Inflammatory macrophage treated with lipopolysaccharide for 1 hour (primary cell): ENCODE measurements at regions not wholly inside any gene's neighbourhood (a gene's known extent, or its start where the extent isn't known, plus 50 kb on each side); places are given as distances from the start of the nearest gene placed in this dataset.

ENCODE experiments used
- DNase-seq, 2 donors: peaks; one replicate each; pipeline ENCODE4 v3.0.0-alpha.2; 2020 to 2022

DNA sequence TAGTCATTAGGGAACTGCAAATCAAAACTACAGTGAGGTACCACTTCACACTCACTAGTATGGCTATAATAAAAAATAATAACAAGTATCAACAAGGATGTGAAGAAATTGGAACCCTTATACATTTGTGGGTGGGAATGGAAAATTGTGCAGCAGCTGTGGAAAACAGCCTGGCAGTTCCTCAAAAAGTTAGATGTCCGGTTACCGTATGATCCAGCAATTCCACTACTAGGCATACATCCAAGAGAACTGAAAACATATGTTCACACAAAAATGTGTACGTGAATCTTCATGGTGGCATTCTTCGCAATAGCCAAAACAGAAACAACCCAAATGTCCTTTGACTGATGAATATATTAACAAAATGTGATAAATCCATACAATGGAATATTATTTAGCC lies 187.9 kb upstream of the LYSMD4 start:
- no peak for DNase-seq

DNA sequence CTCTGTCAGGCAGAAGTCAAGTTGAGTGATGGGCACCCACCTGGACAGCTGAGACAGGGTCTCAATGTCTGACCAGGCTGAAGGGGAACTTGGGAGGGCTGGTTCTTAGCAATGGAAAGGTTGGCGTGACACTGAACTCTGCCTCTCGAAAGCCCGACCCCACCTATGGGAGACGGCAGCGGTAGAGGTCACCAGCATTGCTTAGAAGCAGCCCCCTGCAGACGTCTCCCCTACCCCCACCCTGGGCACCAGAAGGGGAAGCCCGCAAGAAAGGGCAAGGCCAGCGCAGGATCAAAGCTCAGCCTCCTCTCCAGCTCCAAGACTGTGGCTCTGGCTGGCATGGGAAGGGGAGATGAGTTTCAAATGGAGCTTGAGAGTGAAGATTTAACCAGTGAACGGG lies 184.8 kb upstream of the LYSMD4 start:
- no peak for DNase-seq

DNA sequence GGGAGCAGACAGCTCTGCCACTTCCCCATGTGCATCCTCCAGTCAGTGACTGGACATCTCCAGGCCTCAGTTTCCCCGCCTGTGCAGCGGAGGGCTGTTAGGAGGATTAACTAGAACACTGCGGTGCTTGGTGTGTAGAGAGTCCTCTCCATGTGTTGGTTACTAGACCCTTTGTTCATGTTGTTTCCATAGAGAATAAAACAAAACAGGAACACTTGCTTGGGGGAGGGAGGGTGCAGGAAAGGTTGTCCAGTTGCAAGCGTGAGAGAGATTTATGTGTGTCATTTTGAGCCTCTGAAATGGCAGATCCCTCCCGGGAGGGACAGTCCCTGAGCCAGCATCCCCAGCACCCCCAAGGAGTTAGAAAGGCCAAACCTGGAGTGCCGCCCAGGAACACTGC lies 184.0 kb upstream of the LYSMD4 start:
- DNase-seq, result no peak

DNA sequence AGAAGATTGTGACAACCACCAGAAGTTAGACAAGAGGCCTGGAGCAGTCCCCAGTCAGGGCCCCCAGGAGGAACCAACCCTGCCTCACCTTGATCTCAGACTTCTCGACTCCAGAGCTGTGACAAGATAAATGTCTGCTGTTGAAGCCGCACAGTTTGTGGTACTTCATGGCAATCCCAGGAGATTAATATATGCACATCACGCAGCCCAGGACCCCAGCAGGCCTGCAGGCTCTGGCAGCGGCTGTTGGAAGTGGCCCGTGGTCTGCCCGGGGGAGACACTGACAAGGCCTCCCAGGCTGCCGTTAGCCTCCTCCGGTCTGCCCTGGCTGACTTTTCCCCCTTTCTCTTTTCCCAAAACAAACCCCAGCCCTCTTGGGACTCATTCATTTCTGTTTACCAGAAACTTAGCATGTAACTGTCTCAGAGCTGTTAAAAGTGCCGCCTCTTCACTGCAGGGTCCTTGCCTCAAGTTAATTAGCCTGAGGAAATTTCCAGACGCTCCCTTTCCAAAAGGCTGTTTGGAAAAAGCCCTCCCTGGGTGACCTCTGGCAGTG lies 183.5 kb upstream of the LYSMD4 start:
- DNase-seq, result no peak

DNA sequence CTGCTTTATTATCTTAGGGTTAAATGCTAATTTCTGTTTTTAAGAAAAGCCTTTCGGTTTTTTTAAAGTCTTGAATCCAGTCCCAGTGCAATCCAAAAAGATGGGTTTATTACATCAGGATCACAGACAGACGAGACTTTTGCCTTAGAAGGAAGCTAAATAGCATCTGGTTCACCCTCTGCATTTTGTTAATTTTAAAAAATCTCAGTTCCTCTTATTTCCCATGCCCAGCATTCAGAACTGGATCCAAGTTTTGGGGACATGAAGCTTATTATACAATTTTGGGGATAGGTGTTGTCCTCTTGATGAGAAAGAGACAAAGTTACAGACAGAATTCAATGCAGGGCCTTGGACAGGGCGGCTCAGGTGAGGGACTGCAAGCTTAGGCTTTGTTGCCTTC lies 181.5 kb upstream of the LYSMD4 start:
- peak in 1 of 2 donors; percentile 27 for DNase-seq

DNA sequence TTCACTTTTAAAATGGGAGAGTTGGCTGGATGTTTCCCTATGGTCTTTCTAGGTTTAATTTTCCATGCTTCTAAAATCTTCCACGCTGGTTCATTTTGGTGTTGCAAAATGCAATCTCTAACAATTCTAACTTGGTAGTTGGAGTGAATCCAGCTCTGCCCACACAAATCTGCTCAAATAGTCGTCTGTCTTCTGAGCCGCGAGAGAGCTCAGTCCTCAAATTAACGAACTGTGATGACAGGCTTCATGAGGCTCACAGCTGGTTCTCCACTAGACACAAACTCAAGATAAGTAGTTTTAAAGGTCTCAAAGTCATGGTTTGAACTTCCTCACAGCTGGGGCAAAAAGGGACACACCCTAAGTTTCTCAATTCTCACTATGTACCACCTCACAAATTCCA lies 178.6 kb upstream of the LYSMD4 start:
- DNase-seq, result peak; percentile 27 to 48

DNA sequence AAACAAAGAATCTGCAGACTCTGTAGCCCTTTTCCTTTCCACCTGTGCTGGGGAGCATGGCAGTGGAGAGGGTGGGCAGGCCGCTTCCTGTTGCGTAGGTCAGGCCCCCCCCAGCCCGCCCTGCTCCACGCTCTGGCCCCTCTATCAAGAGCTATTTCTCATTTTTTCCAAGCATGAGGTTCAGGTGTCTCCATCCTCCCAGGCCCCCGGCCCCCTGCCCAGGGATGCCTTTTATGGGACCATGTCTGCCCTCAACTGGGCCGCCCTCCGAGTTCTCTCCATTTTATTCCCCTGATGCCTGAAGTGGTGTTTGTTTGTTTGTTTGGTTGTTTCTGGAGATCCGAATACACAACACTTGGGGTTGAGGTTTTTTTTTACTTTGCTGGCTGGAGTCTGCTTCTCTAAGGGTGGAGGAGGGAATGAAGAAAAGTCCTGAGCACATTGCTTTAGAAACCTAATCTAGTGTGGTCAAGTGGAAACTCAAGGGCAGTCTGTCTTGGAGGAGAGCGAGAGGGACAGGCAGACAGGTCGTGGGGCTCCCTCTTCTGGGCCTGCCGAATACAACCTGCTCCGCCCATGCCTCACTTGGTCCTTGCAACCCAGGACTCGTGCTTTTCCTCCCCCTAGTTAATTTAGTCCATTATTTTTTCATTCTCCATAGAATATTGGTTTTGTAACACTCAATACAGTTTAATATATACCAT lies 176.5 kb upstream of the LYSMD4 start:
- DNase-seq, result no peak

DNA sequence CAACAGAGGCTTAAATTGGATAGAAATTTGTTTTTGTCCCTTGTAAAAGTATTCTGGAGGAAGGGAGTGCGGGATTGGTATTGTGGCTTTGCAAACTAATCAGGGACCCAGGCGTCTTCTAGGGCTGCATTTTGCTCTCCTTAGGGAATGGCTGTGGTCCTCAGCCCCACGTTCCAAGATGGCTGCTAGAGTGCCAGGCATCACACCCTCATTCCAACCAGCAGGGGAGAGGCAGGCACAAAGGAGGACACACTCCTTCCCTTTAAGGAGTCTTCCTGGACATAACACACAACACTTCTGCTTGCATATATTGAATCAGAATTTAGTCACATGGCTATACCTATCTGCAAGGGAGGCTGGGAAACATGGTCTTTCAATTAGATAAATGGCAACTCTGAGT lies 174.5 kb upstream of the LYSMD4 start:
- DNase-seq, result no peak

DNA sequence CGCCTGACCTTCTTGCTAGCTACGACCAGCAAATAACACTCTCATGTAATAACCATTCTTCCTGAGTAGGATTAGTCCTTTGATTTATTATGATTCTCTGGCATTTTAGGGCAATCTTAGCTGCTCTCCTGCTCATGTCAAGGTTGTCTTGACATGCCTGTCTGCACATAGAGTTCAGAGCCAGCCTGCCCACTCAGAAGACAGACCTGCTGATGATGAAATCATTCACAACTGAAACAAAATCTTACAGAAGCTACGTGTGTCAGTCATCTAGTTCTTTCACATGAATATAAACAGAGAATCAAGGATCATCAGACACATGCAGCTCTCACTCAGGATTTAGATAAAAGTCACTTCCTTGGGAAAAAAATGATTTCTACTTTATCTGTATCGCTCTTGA lies 173.6 kb upstream of the LYSMD4 start:
- no peak for DNase-seq

DNA sequence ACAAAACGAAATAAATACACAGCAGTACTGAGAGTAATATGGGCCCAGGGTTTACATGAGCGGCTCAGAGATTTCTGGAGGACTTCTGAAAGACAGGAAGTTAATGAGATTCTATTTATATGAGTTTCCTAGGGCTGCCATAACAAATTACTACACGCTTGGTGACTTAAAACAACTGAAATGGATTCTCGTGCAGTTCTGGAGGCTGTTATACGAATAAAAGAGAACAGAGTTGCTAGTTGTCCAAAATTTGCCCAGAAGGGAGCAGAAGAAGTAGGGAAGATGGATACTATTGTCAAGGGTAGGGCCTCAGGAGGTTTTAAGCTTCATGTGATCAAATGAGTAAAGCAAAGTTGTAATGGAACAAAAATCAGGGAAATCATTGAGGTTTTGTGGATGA lies 173.1 kb upstream of the LYSMD4 start:
- no peak for DNase-seq

DNA sequence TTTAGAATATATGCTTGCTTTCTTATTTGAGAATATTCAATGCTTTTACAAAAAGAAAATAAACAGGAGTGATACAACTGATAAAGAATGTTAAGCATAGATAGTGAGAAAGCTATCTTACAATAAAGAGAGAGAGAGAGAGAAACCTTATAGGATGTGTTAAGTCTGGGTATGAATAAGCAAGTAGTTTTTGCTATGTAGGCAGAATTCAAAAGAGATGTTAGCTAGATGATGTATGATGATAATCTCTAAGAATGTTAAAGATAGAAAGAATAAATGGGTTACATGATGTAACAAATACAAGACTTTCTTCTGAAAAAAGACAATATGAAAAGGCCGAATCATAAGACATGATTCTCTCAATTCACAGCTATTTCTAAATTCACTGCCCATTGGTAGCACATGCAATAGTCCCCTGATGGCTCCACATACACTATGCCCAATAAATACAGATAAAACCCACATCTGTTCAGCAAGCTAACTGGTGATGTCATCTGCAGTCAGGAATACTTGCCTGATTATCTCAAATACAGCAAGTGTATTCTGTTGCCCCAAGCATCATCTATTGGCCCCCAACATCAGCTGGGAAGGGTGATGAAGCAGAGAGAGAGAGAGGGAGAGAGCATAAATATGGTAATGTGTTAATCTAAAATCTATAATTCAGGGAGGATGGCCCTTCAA lies 169.2 kb upstream of the LYSMD4 start:
- DNase-seq, result no peak

DNA sequence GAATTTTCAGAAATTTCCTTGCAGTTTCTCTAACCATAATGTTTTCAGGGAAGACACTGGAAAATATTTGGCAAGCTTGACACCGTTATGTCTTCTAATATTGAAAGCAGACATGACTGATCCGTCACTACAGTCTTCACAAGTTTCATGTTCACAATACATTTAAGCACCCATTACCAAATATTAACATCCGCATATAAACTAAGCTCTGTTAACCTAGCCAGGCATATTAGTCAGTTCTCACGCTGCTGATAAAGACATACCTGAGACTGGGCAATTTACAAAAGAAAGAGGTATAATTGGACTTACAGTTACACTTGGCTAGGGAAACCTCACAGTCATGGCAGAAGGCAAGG lies 162.7 kb upstream of the LYSMD4 start:
- no peak for DNase-seq

DNA sequence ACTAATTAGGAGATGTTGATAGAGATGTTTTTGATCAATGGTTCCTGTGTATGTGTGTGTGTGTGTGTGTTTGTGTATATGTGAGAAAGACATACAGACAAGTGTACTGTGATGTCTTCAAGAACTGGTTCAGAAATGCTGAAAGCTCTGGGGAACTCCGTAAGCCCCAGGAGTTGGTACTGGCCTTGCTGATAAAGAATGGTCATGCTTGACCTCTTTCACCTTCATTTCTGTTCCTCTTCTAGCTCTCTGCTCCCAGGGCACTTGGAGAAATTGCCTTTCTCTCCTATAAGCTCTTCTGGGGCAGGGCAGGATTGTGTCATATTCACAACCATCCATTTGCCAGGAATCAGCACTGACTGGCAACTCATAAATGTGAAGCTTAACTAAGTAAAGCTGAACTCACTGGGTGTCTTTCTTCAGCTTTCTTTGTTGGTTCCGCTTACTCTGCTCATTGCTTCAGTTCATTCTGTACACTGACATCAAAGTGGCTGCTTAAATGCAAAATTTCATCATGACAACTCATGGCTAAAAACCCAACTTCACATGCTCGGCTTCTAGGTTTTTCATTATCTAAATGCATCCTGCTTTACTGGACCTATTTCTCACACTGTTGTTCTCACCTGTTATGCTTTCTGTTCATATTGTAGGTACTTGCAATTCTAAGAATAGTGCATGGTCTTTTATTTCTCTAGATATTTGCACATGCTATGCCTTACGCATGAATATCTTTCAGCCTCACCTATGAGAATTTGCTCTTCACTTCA lies 162.1 kb upstream of the LYSMD4 start:
- DNase-seq, result no peak

DNA sequence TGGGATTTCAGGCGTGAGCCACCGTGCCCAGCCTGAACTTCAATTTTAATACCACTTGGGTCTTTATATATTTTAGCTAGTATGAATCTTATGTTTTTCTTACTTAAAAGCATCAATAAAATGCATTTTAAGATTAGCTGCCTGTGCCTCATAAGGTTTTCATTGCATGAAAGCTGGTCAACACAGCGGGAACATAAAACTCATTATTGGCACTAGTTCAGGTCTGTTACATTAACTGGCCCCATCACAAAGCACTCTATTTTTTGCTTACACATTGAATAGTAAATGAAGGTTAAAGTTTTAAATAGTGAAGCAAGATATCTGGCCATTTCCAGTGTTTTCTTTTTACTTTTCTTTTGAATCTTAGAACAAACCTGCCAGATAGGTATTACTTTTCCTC lies 145.6 kb upstream of the LYSMD4 start:
- no peak for DNase-seq

DNA sequence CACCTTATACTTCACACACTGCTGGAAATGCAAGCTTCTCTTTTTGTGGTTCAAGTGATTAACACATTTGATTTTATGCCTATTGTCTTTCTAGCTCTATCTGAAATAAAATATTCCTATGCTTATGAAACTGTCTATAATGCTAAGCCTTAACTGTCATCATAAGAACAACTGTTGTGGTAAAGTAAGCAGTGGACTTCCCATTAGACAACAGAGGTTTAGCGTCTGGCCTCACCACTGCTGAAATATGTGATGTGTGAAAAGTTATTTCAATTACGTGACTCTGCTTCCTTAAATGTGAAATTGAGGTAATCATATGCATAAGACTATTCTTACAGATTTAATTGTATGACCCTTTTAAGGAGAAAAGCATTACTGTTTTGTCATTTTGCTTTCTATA lies 140.2 kb upstream of the LYSMD4 start:
- DNase-seq, result no peak

DNA sequence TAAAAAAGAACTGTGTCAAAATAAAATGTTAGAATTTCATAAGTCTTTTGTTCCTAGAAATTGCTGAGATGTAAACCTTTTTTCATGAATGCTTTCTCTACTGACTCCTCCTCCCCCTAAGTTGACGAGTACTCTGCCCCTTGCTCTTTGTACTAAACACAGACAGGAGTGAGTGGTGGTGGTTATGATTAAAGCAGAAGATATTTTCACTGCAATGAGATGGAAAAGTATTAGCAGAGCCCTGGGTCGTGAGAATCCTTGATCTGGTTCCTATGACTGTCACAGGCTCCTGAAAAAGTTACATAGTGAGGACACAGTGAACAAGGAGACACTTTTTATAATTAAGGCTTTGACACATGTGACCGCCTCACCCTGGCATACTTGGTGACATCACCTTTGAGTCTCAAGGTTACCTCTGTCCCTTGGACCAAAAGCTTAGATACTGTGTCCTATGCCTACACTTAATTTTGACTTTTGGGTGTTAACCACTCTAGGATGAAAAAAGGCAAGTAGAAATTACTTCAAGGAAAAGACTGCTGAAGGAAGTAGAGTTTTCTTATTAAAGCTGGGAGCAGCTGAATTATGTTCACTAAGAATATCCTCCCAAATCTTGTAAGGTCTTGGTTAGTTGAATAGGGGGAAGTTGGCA lies 130.4 kb upstream of the LYSMD4 start:
- DNase-seq, result no peak

DNA sequence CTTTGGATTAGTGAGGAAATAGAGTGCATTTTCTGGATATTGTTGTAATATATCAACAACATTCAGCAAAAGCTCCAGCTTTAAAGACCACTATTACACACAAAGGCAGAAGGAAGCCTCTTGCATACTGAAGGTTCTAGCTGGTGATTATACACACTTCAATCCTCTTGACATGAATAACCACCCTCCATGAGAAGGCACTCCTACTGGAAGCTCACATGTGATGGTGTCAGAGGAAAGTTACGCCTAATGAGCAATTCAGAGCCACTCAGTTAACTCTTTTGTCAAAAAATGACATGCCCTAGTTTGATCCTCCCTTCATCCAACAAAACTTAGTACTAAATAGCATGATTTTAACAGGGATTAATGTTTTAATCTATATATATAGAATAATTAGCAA lies 124.6 kb upstream of the LYSMD4 start:
- DNase-seq, result no peak

DNA sequence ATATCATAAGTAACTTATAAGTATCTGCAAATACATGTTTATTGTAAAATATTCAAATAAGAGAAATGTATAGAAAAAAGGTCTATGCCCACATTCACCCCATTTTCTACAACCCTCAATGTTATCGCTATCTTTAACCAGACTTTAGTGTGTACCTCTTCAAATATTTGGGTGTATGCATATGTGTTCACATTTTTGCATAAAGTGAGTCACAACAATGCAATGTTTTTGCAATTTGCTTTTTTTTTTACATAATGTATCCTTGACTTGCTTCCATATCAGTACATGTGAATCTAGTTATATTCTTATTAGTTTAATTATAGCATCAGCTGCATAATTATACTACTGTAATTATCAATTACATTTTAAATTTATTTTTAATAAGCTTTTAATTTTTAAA lies 117.3 kb upstream of the LYSMD4 start:
- DNase-seq, result no peak

DNA sequence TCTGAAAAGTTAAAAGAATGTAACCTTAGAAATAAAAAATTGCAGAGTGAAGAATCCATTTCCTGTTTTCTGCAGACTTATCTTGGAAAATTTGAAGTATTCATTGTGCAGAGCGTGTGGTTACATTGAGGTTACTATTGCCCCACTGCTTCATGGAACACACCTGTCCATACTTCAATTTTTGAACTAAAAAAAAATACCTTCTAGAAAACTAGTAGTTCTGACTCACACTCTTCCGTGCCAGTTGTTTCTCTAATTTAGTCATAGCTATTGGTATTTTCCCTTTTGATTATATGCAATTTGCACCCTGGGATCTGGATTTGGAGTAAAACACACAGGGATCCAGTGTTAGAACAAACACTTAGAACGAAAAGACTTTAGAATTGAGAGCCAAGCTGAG lies 111.8 kb upstream of the LYSMD4 start:
- DNase-seq, result no peak

DNA sequence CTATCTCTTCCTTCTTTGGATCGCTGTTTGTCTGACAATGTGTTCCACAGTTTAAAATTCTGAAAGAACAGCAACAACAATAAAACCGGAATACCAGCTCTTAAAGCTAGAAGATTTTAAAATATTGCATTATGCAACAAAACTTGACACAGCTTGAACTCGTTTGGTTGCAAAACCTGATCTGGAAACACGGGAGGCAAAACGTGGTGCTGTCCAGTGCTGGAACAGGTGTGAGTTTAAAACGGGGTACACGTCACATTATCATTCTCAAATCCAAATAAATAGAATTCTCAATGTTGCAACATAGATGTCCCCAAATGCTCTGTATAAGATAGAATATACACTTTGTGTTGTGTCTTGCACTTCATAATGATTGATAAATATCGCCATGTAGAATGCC lies 110.9 kb upstream of the LYSMD4 start:
- no peak for DNase-seq

DNA sequence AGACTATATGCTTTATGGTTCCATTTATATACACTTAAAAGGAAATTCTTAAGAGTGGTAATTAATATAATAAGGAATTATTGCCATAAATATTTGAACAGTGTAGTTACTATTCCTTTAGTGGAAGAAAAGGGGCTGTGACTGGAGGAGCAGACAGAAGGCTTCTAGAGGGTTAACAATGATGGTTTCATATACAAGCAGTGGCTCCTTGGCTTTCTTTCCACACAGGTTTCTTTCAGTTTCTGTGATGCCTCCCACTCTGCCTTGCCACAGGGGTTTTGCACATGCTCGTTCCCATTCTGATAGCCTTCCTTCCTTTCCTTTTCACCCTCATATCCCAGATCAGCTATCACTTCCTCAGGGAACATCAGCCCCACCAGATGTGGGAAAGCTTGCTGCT lies 108.8 kb upstream of the LYSMD4 start:
- DNase-seq, result no peak

DNA sequence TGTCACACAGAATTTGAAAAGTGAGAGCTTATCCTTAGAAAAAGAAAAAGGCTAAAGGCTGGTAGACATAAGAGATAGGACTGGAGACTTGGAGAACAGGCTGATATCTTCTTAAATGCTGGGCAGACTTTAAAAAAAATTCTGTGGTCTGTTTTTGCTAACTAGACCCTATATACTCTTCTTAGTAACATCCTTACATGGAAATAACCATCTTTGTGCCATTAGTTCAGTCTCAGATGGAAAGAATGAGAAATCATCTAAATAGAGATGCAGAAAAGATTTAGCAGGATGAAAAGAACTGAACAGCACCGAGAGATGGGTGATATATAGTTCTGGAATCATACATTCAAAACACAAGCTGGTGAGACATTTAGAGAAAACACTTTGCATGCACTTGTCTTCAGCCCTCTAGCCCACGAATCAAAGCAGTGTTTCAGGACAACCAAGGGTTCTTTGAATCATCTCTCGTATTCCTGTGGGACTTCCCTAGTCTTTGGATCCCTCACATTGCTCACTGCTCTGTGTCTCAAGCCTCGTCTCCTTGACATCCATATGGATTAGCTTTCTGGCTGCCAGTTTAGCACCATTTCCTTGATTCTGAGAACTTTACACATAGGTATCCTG lies 93.0 kb upstream of the LYSMD4 start:
- DNase-seq, result no peak

DNA sequence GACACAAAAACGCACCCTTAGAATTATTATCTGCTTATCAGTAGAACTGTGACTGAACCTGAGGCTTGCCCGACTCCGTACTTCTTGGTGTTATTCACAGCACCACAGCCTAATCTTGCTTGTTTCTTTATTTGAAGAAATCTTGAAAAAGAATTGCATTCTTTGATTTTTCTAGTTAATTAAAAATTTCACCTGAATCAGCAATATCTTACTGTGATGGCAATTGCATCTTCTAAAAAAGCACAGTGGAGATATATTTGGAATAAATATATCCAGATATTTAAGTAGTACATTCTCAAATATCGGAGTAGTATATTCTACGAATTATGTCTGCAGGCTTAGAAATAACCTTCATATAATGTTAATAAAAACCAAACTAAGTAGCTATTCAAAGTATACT lies 90.1 kb upstream of the LYSMD4 start:
- DNase-seq, result no peak
